ENCODE measurements at regions not wholly inside any gene's neighbourhood (a gene's known extent, or its start where the extent isn't known, plus 50 kb on each side); places are given as distances from the start of the nearest gene placed in this dataset.

- H3K27ac Mint-ChIP-seq = no peak overlapping the region
- no peak overlapping the region for H3K27ac ChIP-seq (ENCODE audit: low read depth)
- DNase-seq (ENCODE audit: low spot score) (no peak), ATAC-seq (no peak)
- H3K36me3 Mint-ChIP-seq (ENCODE audit: low read depth) = no peaks in the 10 kb centered on the region
- no peaks in the 10 kb centered on the region for H3K27me3 ChIP-seq (ENCODE audit: insufficient read depth)
- no peaks in the 10 kb centered on the region for H4K20me1 ChIP-seq (replicated peaks; ENCODE audit: insufficient read depth)
- H3K4me1 Mint-ChIP-seq = no peaks in the 10 kb centered on the region
- H3K36me3 ChIP-seq (ENCODE audit: insufficient read depth) = no peaks in the 10 kb centered on the region
- H3K4me1 ChIP-seq (ENCODE audit: insufficient read depth) = no peaks in the 10 kb centered on the region
- H3K4me3 ChIP-seq = no peak overlapping the region
- H3K4me2 ChIP-seq = no peak overlapping the region
- H3K9me2 ChIP-seq (ENCODE audit: insufficient read depth) = no peaks in the 10 kb centered on the region
- no peak overlapping the region for H2AFZ ChIP-seq
- no peaks in the 10 kb centered on the region for H3K9me3 Mint-ChIP-seq
- TF ChIP-seq ZNF331 (CRISPR knock-in tag; IDR thresholded peaks at IDR 0.05; ENCODE audit: low read depth) (no peak), POLR2AphosphoS5 (IDR thresholded peaks at IDR 0.05; ENCODE audit: low read depth) (no peak), EZH2 (IDR thresholded peaks at IDR 0.05; ENCODE audit: low read depth, unreplicated experiment) (no peak), NANOG (IDR thresholded peaks at IDR 0.05; ENCODE audit: borderline replicate concordance) (no peak)
- no peaks in the 10 kb centered on the region for H3K27me3 Mint-ChIP-seq (ENCODE audit: insufficient read depth, low read depth, poor library complexity)
- no peak overlapping the region for H3K4me3 Mint-ChIP-seq
- no peaks in the 10 kb centered on the region for H3F3A ChIP-seq (replicated peaks; ENCODE audit: low read depth)
- no peaks in the 10 kb centered on the region for H3K79me2 ChIP-seq (replicated peaks; ENCODE audit: insufficient read depth)
Observed at GRCh38 chr4:120177603-120178002, 111.0 kb upstream of the MAD2L1 start.

GRCh38 chr4:120175272-120175671 is 108.6 kb upstream of the MAD2L1 start:
- no peaks in the 10 kb centered on the region for H3K79me2 ChIP-seq (replicated peaks; ENCODE audit: insufficient read depth)
- H3K4me3 Mint-ChIP-seq = no peak overlapping the region
- H3K4me1 ChIP-seq (ENCODE audit: insufficient read depth) = no peaks in the 10 kb centered on the region
- H3K36me3 ChIP-seq (ENCODE audit: insufficient read depth) = no peaks in the 10 kb centered on the region
- no peaks in the 10 kb centered on the region for H4K20me1 ChIP-seq (replicated peaks; ENCODE audit: insufficient read depth)
- H3F3A ChIP-seq (replicated peaks; ENCODE audit: low read depth) = no peaks in the 10 kb centered on the region
- DNase-seq (ENCODE audit: low spot score) (no peak), ATAC-seq (no peak)
- no peaks in the 10 kb centered on the region for H3K9me3 Mint-ChIP-seq
- H3K4me1 Mint-ChIP-seq = no peaks in the 10 kb centered on the region
- no peaks in the 10 kb centered on the region for H3K36me3 Mint-ChIP-seq (ENCODE audit: low read depth)
- no peak overlapping the region for H3K4me2 ChIP-seq
- no peak overlapping the region for H3K4me3 ChIP-seq
- H3K27ac ChIP-seq (ENCODE audit: low read depth) = no peak overlapping the region
- H2AFZ ChIP-seq = no peak overlapping the region
- H3K27me3 ChIP-seq (ENCODE audit: insufficient read depth) = no peaks in the 10 kb centered on the region
- H3K27me3 Mint-ChIP-seq (ENCODE audit: insufficient read depth, low read depth, poor library complexity) = no peaks in the 10 kb centered on the region
- H3K27ac Mint-ChIP-seq = no peak overlapping the region
- no peaks in the 10 kb centered on the region for H3K9me2 ChIP-seq (ENCODE audit: insufficient read depth)
- TF ChIP-seq NANOG (IDR thresholded peaks at IDR 0.05; ENCODE audit: borderline replicate concordance) = no peak
- TF ChIP-seq ZNF114 (CRISPR knock-in tag; IDR thresholded peaks at IDR 0.05) = no peak
- TF ChIP-seq CTCF (conservative IDR thresholded peaks at IDR 0.05; ENCODE audit: low read depth in 2 of 2) = no peak
- TF ChIP-seq ETS1 (IDR thresholded peaks at IDR 0.05) = no peak
- TF ChIP-seq ZNF462 (CRISPR knock-in tag; IDR thresholded peaks at IDR 0.05) = no peak
- no peak for TF ChIP-seq EZH2 (IDR thresholded peaks at IDR 0.05; ENCODE audit: low read depth, unreplicated experiment)
- no peak for TF ChIP-seq EZH2phosphoT487 (IDR thresholded peaks at IDR 0.05; ENCODE audit: unreplicated experiment)
- TF ChIP-seq STAT1 (IDR thresholded peaks at IDR 0.05; ENCODE audit: unreplicated experiment) = no peak
- no peak for TF ChIP-seq CREB1 (CRISPR knock-in tag; IDR thresholded peaks at IDR 0.05; ENCODE audit: low read depth)
- no peak for TF ChIP-seq POLR2AphosphoS5 (IDR thresholded peaks at IDR 0.05; ENCODE audit: low read depth)
